Activated CD4-positive, alpha-beta T cell treated with anti-CD3 and anti-CD28 coated beads, Interleukin-10, Interleukin-2, amounts not matched to agents 100 ng/mL and 50 ng/mL, durations not matched to agents 16 hours and 8 hours (primary cell): ENCODE measurements at regions not wholly inside any gene's neighbourhood (a gene's known extent, or its start where the extent isn't known, plus 50 kb on each side); places are given as distances from the start of the nearest gene placed in this dataset.

Source experiments
- DNase-seq: peaks from one replicate; pipeline ENCODE4 v3.0.0-alpha.2; 2020

GRCh38 chr7:67773081-67773480 lies 776.4 kb downstream of the TYW1 start:
- DNase-seq: no peak

DNA sequence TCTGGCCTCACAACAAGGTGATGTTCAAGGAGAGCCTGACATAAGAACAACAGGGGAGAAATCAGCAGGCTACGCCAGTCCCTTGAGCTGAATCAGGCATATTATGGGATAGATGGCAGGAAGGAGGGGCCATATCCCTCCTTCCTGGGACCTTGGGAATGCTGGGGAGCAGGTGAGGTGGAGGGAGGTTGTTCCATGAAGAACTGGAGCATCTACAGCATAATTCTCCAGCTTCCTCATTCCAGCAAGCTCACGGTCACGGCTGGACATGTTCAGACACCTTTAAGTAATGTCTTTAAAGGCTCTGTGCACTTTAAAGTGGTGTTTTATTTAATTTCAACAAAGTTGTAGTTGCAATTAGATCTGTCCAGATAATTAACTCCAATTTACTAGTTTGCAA lies 780.5 kb downstream of the TYW1 start:
- no peak for DNase-seq

- DNase-seq: no peak
Measured at GRCh38 chr7:67781841-67782240, 785.2 kb downstream of the TYW1 start.

DNA sequence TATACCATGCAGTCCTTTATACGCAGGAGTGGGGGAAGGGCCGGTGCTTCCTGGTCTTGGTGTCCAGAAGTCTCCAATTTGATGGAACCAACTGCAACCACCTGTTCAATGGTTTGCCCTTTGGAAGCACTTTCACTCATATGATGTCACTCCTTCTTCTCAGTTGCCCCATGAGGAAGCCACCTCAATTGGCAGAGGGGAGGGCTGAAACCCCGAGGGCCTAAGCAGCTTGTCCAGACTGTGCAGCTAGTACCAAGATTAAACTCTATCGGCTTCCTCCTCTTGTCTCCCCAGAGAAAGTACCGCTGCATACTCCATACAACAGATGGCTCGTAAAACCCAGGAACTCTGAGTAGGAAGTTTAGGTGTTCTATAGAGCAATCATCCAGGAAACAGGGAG lies 789.4 kb downstream of the TYW1 start:
- no peak for DNase-seq

GRCh38 chr7:67788669-67789068 lies 792.0 kb downstream of the TYW1 start:
- DNase-seq: no peak

- no peak for DNase-seq
Measured at GRCh38 chr7:67791918-67792317, 795.3 kb downstream of the TYW1 start.

DNA sequence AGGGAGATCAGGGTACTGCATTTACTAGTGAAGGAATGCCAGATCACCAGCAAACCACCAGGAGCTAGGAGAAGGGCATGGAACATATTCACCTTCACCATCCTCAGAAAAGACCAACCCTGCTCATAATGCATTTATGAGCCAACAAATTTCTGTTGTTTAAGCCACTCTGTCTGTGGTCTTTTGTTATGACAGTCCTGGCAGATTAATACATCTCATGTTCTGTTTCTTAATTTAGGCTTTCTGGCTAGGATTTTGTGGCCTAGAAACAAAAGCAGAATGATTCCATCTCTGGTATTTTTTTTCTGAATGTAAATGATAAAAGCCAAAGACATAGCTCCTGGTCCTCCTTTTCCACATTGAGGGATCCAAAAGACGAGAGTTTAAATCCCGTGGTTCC lies 797.9 kb downstream of the TYW1 start:
- no peak for DNase-seq

GRCh38 chr7:67803789-67804188 lies 807.2 kb downstream of the TYW1 start:
- DNase-seq: no peak

DNA sequence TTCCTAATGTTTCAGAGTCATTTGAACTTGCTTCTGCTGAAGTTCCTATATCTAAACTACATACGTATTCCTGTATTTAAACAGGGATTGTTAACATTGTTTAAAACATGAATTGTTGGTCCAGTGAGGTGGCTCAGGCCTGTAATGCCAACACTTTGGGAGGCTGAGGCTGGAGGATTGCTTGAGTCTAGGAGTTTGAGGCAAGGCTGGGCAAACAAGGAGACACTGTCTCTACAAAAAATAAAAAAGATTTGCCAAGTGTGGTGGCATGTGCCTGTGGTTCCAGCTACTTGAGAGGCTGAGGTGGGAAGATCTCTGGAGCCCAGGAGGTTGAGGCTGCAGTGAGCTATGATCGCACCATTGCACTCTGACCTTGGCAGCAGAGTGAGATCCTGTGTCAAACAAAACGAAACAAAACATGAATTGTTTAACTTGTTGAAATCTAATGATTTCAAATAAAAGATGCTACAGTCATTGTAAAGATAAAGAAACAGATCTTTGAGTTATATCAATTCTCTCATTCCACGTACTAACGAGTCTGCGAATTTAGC lies 809.4 kb downstream of the TYW1 start:
- no peak for DNase-seq

DNA sequence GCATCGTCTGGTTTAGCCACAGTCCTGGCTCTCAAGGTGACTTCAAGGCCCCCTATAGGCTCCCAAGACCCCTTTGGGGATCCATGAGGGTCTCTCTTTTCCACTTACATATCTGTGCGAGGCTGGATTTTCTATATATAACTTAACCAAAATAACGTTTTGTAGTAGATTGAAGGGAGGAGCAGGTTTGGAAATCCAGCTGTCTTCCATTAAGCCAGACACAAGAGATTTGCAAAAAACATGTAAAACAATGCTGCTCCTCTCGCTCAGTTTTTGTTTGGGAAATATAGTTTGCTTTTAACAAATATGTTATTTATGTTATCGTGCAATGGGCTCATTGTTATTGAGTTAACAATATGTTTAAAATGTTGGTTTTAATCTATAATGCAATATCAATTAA lies 811.2 kb downstream of the TYW1 start:
- DNase-seq: no peak

DNA sequence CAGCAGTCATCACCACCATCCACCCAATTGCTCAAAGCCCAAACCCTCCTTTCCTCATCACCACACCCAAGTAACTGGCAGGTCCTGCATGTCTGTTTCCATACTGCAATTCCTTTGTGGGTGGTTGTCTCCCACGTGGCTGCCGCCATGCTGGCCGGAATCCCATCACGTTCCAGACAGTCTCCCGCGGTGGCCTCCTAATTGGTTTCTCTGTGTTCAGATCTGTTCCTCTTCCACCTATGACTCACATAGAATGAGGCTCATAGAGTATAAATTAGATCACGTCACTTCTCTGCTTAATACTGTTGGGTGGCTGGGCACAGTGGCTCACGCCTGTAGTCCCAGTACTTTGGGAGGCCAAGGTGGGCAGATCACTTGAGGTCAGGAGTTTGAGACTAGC lies 813.0 kb downstream of the TYW1 start:
- no peak for DNase-seq

DNA sequence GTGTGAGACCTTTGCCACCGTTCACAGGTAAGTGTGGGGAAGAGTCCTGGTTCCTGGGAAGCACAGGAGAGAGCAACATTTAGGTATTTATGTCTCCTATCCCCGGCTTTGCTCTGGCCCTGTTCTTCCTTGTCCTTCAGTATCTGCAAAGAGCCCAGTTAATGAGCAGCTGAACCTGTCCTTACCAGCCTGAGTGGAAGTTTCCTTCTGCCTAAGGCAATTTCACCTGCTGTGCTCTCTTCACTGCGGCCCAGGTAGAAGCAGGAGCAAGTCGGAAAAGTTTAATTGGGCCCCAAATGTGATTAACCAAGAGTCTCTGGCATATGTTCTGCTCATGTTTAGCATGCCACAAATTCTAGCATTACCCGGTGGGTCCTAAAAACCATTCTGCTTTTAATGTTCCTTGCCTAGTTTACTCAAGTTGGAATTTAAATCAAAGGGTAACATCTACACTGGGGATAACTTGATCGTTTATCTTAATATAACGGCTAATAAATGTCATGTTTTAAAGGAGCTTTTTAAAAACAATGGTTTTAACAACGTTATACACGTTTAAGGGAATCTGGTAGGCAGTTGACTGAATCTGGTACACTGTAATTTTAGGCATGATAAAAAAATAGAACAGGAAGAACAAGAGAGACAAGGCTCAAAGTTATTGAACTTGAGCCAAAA lies 817.1 kb downstream of the TYW1 start:
- no peak for DNase-seq

DNA sequence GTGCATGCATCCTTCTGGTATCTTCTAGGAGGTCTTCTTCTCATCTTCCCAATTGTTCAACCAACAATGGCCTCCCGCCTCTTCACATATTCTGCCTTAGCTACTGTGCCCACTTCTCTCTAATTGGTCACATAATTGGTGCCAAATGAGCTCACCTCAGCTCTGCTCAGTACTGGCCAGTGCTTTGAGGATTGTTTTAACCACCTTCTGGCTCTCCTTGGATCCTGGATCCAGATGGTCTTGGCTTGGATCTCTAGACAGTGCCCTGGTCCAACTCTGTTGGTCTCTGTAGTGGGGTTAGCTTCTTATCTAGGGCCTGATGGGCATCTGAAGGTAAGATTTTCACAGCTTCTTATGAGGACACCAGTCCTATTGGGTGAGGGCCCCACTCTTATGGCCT lies 820.8 kb downstream of the TYW1 start:
- no peak for DNase-seq

DNA sequence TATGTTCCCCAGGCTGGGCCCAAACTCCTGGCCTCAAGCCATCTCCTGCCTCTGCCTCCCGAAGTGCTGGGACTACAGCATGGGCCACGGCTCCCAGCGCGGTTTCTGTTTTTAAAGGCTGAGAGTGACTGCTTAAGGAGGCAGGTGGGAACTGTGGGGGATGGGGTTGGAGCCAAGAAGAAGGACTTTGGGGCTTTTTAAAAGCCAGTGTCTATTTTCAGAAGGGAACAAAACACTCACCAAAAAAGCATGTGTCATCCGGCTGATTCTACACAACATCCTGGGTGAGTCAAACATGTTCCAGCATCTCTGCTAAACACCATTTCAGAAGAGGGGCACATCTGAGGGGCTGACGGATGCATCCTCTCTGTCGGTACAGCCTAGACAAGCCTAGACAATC lies 824.5 kb downstream of the TYW1 start:
- no peak for DNase-seq

- no peak for DNase-seq
Measured at GRCh38 chr7:67823345-67823744, 826.7 kb downstream of the TYW1 start.

DNA sequence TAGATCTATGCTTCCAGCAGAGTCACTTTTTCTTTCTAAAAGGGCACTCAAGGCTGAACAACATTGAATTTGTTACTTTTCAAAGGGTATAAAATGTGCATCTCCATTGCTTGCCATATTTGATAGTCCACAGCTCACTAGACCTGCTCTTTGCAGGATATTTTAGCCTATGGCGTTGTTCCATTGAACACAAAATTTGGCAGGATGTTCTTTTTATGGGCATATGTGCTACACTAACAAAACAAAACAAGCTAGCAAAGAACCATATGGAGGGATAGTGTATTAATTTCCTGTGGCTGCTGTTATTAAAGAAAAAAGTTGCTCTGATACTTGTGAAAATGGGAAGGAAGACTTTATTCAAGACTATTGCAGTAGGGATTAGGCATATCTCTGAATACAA lies 828.7 kb downstream of the TYW1 start:
- no peak for DNase-seq

DNA sequence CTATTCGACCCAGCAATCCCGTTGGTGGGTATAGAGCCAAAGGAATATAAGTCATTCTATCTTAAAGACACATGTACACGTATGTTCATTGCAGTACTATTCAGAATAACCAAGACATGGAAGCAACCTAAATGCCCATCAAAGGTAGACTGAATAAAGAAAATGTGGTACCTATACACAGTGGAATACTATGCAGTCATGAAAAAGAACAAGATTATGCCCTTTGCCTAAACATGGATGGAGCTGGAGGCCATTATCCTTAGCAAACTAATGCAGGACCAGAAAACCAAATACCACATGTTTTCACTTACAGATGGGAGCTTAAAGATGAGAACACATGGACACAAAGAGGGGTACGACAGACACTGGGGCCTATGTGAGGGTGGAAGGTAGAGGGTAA lies 845.3 kb downstream of the TYW1 start:
- no peak for DNase-seq

DNA sequence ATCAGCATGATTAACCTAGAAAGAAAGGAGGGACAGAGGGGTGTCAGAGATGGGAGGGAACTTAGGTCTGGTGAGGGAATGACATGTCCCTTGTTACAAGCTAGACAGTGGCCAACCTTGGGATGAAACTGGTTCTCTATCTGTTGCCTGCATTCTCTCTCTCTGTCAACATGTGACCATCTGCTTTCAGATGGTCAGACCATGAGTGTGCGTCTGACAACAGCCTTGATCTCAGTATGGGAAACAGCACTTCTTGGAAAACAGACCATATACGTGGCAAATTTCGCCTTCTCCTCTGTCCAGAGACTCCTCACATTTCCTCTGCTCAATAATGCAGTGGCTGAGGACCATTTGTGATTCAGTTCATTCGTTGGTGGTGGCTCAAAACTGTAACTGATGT lies 845.9 kb downstream of the TYW1 start:
- DNase-seq: no peak

- no peak for DNase-seq
Measured at GRCh38 chr7:67843001-67843565, 846.5 kb downstream of the TYW1 start.

DNA sequence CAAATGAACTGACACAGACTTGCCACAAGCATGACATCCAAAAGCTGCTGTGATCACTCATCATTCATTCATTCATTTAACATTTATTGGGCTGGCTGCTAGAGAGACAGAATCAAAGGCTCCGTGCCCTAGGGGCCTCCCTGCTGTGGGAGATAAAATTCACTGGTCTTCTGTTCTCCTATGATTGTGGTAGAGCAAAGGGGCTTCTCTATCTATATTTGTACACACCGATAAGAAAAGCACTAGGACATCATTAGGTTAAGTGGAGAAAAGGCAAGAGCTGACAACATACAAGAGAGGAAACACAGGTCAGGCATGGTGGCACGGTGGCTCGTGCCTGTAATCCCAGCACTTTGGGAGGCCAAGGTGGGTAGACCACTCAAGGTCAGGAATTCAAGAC lies 847.0 kb downstream of the TYW1 start:
- no peak for DNase-seq

- DNase-seq: no peak
Measured at GRCh38 chr7:67847092-67847787, 850.6 kb downstream of the TYW1 start.

GRCh38 chr7:67854221-67855178 lies 857.9 kb downstream of the TYW1 start:
- no peak for DNase-seq

DNA sequence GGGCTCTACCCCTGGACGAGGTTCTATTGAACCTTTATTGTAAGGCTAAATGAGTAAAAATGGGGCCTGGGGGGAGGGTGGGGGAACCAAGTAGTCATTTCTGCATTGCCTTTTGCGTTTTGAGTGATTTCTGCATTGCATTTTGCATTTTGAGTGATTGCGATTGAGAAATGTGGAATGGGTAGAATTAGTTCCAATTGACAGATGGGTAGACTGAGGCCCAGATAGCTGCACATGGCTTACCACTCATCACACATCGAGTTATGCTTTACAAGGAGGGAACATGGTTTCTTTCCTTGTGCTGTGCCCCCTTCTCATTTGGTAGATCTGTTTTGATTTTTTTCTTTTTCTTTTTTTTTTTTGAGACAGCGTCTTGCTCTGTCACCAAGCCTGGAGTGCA lies 858.7 kb downstream of the TYW1 start:
- DNase-seq: no peak
